LNCAP (cell line): ENCODE measurements at regions not wholly inside any gene's neighbourhood (a gene's known extent, or its start where the extent isn't known, plus 50 kb on each side); places are given as distances from the start of the nearest gene placed in this dataset.

Experiments used
- TF ChIP-seq, protein P1 (sequence below): fragments of 450-650 bp; IDR thresholded peaks from 2 replicates; pipeline ENCODE4 v1.5.1; 2017; ENCODE audit warnings: mild to moderate bottlenecking

DNA sequence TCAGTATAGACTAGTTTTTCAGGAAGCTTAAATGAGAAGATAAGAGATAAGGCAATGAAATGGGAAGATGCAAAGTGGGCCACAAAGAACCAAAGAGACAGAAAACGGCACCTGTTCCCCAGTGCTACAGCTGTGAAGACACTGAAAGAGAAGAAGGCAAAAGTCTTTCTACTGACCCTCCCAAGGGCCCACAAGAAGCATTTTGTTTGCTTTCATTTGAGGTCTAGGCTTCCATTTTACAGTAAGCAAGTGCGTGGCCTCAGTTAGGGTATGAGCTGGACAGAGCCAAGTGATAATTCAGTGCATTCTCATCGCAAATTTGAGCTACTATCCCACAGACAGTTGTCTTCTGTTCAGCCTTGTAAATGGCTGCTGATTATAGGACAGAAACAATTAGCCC, 53.4 kb upstream of the STK17B start:
- TF ChIP-seq, protein P1, sequence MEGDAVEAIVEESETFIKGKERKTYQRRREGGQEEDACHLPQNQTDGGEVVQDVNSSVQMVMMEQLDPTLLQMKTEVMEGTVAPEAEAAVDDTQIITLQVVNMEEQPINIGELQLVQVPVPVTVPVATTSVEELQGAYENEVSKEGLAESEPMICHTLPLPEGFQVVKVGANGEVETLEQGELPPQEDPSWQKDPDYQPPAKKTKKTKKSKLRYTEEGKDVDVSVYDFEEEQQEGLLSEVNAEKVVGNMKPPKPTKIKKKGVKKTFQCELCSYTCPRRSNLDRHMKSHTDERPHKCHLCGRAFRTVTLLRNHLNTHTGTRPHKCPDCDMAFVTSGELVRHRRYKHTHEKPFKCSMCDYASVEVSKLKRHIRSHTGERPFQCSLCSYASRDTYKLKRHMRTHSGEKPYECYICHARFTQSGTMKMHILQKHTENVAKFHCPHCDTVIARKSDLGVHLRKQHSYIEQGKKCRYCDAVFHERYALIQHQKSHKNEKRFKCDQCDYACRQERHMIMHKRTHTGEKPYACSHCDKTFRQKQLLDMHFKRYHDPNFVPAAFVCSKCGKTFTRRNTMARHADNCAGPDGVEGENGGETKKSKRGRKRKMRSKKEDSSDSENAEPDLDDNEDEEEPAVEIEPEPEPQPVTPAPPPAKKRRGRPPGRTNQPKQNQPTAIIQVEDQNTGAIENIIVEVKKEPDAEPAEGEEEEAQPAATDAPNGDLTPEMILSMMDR: no peak

DNA sequence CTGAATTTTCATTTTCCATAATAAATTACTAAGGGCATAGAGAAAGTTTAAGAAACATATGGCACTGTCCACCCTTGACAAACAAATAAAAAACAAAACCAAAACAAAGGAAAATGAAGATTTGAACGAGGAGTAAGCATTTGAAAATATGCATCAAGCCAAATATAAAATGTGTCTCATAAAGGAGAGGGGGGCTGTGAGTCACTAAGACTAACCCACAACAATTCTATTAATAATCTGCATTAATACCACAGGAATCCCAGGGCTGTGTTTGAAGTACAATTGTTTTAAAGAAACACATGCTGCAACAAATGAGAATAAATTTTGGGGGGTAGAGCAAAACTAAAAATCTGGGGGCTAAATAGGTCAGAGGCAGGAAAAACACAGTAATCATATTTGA, 53.8 kb upstream of the STK17B start:
- TF ChIP-seq, protein P1: no peak

GRCh38 chr2:196226058-196226706, 54.8 kb upstream of the STK17B start:
- TF ChIP-seq, protein P1: no peak

GRCh38 chr2:196226707-196227065, 55.3 kb upstream of the STK17B start:
- TF ChIP-seq, protein P1: no peak

DNA sequence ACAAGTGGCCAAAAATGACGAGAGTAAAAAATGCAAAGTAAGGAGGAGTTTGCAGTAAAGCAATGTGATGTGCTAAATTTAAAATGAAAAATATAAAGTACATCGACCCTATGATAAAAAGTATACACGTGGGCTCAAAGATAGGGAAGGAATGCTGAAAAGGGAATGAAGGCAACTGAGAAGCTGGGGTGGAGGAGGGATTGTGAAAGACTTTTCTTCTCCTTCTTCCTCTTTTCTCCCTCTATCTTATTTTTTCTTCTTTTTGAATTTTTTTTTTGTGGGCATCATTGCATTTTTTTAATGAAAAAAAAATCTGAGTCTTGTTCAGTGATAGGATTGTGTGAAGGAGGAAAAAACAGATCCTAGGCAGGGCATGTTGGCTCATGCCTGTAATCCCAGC, 57.6 kb upstream of the STK17B start:
- TF ChIP-seq, protein P1: no peak

GRCh38 chr2:196230061-196230854, 58.9 kb upstream of the STK17B start:
- TF ChIP-seq, protein P1: no peak

DNA sequence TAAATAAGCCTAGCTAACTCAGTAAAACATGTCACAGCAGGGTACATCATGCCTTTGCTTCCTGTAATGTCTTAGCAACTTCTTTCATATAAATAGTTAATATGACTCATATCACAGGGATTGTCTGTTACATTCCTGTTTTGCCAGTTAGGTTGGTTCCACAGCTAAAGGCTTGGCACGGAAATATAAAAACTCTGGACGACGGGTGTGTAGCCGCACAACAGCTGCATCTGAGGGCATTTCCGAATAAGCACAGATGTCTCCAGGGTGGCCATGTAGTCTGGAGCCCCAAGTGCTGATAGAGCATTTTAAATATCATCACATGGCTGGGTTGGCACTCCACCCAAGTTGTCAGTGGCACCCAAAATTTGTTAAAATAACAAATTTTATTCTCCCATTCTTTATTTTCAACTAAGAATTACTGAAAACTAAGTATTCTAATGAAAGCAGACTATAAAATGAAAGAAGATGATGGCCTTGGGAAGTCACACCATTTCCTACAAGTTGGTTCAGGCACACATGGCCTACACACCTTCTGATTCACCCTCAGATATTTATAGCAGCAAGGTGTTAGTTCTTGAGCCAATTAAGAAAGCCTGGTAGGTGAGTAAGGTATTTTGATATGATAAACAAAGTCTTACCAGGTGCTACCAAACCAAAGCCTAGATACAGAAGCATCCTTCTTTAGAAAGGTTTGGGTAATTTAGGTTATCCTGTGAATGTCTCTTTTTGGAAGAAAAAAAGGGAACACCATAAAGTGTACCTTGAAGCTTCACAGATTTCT, 61.8 kb upstream of the STK17B start:
- TF ChIP-seq, protein P1: no peak
